Loucy (cell line): ENCODE measurements at regions not wholly inside any gene's neighbourhood (a gene's known extent, or its start where the extent isn't known, plus 50 kb on each side); places are given as distances from the start of the nearest gene placed in this dataset.

Source experiments
- CTCF ChIP-seq: fragments of 200-600 bp; sonication (generic); conservative IDR thresholded peaks from 2 replicates; pipeline ENCODE4 v1.5.1; 2014; ENCODE audit warnings: mild to moderate bottlenecking, antibody characterized with exemption, low read length
- EZH2phosphoT487 ChIP-seq: fragments of 200-600 bp; IDR thresholded peaks from 2 replicates; pipeline ENCODE4 v1.6.1; 2018; ENCODE audit warnings: antibody characterized with exemption, mild to moderate bottlenecking, moderate library complexity, borderline replicate concordance

GRCh38 chr4:125538670-125539069 lies 223.9 kb downstream of the FAT4 start:
- TF ChIP-seq CTCF (no peak), EZH2phosphoT487 (no peak)
